ENCODE measurements at regions not wholly inside any gene's neighbourhood (a gene's known extent, or its start where the extent isn't known, plus 50 kb on each side); places are given as distances from the start of the nearest gene placed in this dataset.

GRCh38 chr1:208393416-208393815, 149.2 kb upstream of the PLXNA2 start:
- DNase-seq (ENCODE audit: low spot score): no peak
- TF ChIP-seq, protein P1, sequence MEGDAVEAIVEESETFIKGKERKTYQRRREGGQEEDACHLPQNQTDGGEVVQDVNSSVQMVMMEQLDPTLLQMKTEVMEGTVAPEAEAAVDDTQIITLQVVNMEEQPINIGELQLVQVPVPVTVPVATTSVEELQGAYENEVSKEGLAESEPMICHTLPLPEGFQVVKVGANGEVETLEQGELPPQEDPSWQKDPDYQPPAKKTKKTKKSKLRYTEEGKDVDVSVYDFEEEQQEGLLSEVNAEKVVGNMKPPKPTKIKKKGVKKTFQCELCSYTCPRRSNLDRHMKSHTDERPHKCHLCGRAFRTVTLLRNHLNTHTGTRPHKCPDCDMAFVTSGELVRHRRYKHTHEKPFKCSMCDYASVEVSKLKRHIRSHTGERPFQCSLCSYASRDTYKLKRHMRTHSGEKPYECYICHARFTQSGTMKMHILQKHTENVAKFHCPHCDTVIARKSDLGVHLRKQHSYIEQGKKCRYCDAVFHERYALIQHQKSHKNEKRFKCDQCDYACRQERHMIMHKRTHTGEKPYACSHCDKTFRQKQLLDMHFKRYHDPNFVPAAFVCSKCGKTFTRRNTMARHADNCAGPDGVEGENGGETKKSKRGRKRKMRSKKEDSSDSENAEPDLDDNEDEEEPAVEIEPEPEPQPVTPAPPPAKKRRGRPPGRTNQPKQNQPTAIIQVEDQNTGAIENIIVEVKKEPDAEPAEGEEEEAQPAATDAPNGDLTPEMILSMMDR (IDR thresholded peaks at IDR 0.05): no peak
- no peak overlapping the region for H3K4me3 ChIP-seq

GRCh38 chr1:208393826-208394225, 149.6 kb upstream of the PLXNA2 start:
- Histone ChIP-seq H3K4me3 (no peak overlapping the region), H3K27ac (no peak overlapping the region)
- TF ChIP-seq, protein P1 (IDR thresholded peaks at IDR 0.05): no peak
- DNase-seq (ENCODE audit: low spot score): no peak

More at GRCh38 chr1:208393416-208393815, 149.2 kb upstream of the PLXNA2 start:
- H3K27ac ChIP-seq: no peak overlapping the region

- TF ChIP-seq, protein P1 (IDR thresholded peaks at IDR 0.05): no peak
- H3K27ac ChIP-seq: no peak overlapping the region
- DNase-seq (ENCODE audit: low spot score): no peak
- H3K4me3 ChIP-seq: no peak overlapping the region
Observed at GRCh38 chr1:208397286-208397685, 153.1 kb upstream of the PLXNA2 start.

DNA sequence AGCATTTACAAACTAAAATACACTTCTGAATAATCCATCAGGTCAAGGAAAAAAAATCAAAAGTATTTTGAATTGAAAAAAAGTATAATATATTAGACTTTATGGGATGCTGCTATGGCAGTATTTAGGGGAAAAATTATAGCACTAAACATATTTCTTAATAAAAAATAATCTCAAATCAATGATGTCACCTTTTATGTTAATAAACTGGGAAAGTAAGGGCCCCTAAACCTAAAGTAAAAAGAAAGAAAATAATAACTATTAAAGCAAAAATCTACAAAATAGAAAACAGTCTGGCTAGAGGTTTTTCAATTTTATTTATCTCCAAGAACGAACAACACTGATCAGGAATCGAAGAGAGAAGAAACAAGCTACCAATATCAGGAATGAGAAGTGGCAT, 160.8 kb upstream of the PLXNA2 start:
- DNase-seq (ENCODE audit: low spot score): no peak
- TF ChIP-seq, protein P1 (IDR thresholded peaks at IDR 0.05): no peak
- Histone ChIP-seq H3K27ac (no peak overlapping the region), H3K4me3 (no peak overlapping the region)

- DNase-seq (ENCODE audit: low spot score): no peak
- TF ChIP-seq, protein P1 (IDR thresholded peaks at IDR 0.05): no peak
Observed at GRCh38 chr1:208409176-208409575, 165.0 kb upstream of the PLXNA2 start.

GRCh38 chr1:208410409-208410808, 166.2 kb upstream of the PLXNA2 start:
- Histone ChIP-seq H3K4me3 (no peak overlapping the region), H3K27ac (no peak overlapping the region)
- TF ChIP-seq, protein P1 (IDR thresholded peaks at IDR 0.05): no peak
- no peak for DNase-seq (ENCODE audit: low spot score)

More at GRCh38 chr1:208409176-208409575, 165.0 kb upstream of the PLXNA2 start:
- no peak overlapping the region for H3K4me3 ChIP-seq
- no peak overlapping the region for H3K27ac ChIP-seq

DNA sequence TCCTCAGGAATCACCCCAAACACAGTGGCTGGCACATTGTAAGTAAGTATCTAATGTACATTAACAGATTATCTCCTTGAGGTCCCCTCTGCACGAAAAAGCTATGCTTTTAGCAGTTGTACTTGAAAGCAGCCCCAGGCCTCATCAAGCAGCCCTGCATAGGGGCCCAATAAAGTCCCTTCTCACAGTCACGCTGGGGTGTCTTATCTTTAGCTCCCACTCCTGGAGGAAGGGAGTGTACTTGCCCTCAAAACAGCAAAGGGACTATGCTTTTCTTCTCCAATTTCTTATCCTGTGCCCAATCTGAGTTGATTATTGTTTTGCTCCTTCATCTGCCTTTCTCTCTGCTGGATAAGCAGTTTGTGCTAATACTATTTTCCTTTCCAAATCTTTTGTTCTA, 168.8 kb upstream of the PLXNA2 start:
- no peak for DNase-seq (ENCODE audit: low spot score)

More for the DNA sequence above, 168.8 kb upstream of the PLXNA2 start:
- no peak overlapping the region for H3K4me3 ChIP-seq
- TF ChIP-seq, protein P1 (IDR thresholded peaks at IDR 0.05): no peak
- H3K27ac ChIP-seq: no peak overlapping the region
